GM19351 (cell line): ENCODE measurements at regions not wholly inside any gene's neighbourhood (a gene's known extent, or its start where the extent isn't known, plus 50 kb on each side); places are given as distances from the start of the nearest gene placed in this dataset.
"Not testable (repeated sequence)": the region's sequence is repeated elsewhere in the genome, so short reads cannot be mapped to it uniquely, and the experiment has no call there.

Experiments used
- ATAC-seq: cut with Tn5 transposase; IDR thresholded peaks from one replicate; pipeline ENCODE4 v1.9.1; 2021; ENCODE audit warnings: mild to moderate bottlenecking, moderate library complexity; ENCODE audit not compliant: unreplicated experiment

GRCh38 chr2:15681089-15681885 is 89.6 kb downstream of the DDX1 start:
- ATAC-seq: no peak

GRCh38 chr2:15682354-15682753 is 90.7 kb downstream of the DDX1 start:
- ATAC-seq: no peak

GRCh38 chr2:15684161-15685039 is 92.7 kb downstream of the DDX1 start:
- no peak for ATAC-seq

- no peak for ATAC-seq
Measured at GRCh38 chr2:15685143-15685542, 93.5 kb downstream of the DDX1 start.

- no peak for ATAC-seq
Measured at GRCh38 chr2:15686643-15687042, 95.0 kb downstream of the DDX1 start.

- no peak for ATAC-seq
Measured at GRCh38 chr2:15687243-15687642, 95.6 kb downstream of the DDX1 start.

GRCh38 chr2:15687720-15688119 is 96.1 kb downstream of the DDX1 start:
- ATAC-seq: no peak

- no peak for ATAC-seq
Measured at GRCh38 chr2:15688924-15689568, 97.4 kb downstream of the DDX1 start.

- ATAC-seq: no peak
Measured at GRCh38 chr2:15689654-15690053, 98.0 kb downstream of the DDX1 start.

GRCh38 chr2:15691586-15692310 is 100.1 kb downstream of the DDX1 start:
- ATAC-seq: no peak

GRCh38 chr2:15692551-15693377 is 101.1 kb downstream of the DDX1 start:
- ATAC-seq: no peak

- no peak for ATAC-seq
Measured at GRCh38 chr2:15693382-15693781, 101.7 kb downstream of the DDX1 start.

GRCh38 chr2:15693926-15694588 is 102.4 kb downstream of the DDX1 start:
- ATAC-seq: no peak

- no peak for ATAC-seq
Measured at GRCh38 chr2:15694589-15694986, 102.9 kb downstream of the DDX1 start.

- ATAC-seq: no peak
Measured at GRCh38 chr2:15695582-15696330, 104.1 kb downstream of the DDX1 start.

GRCh38 chr2:15696606-15697170 is 105.0 kb downstream of the DDX1 start:
- ATAC-seq: not testable (repeated sequence)

- ATAC-seq: no peak
Measured at GRCh38 chr2:15700131-15700530, 108.5 kb downstream of the DDX1 start.

GRCh38 chr2:15700599-15701340 is 109.1 kb downstream of the DDX1 start:
- no peak for ATAC-seq
